Fibroblast of skin of left quadriceps (primary cell): ENCODE measurements at regions not wholly inside any gene's neighbourhood (a gene's known extent, or its start where the extent isn't known, plus 50 kb on each side); places are given as distances from the start of the nearest gene placed in this dataset.
"Not testable (repeated sequence)": the region's sequence is repeated elsewhere in the genome, so short reads cannot be mapped to it uniquely, and the experiment has no call there.

ENCODE experiments used
- DNase-seq, 2 experiments: peaks; one replicate each; pipeline ENCODE4 v3.0.0-alpha.2; 2013; ENCODE audit warnings: low read depth in 2 of 2

- DNase-seq, result no peak
Observed at GRCh38 chr21:28532446-28532845, 460.2 kb downstream of the LTN1 start.

GRCh38 chr21:28523367-28523766 lies 469.3 kb downstream of the LTN1 start:
- DNase-seq, result no peak

- DNase-seq, result peak; percentile 65 to 68
Observed at GRCh38 chr21:28522014-28522799, 470.5 kb downstream of the LTN1 start.

GRCh38 chr21:28518630-28519029 lies 474.0 kb downstream of the LTN1 start:
- DNase-seq, result no peak

- DNase-seq, result no peak
Observed at GRCh38 chr21:28516991-28517592, 475.6 kb downstream of the LTN1 start.

- peak in 1 of 2 experiments; percentile 42 for DNase-seq
Observed at GRCh38 chr21:28516021-28516420, 476.7 kb downstream of the LTN1 start.

GRCh38 chr21:28513428-28513827 lies 479.2 kb downstream of the LTN1 start:
- no peak for DNase-seq

- DNase-seq, result no peak
Observed at GRCh38 chr21:28509031-28509430, 483.6 kb downstream of the LTN1 start.

GRCh38 chr21:28508126-28508525 lies 484.6 kb downstream of the LTN1 start:
- DNase-seq, result no peak

- DNase-seq, result no peak
Observed at GRCh38 chr21:28496517-28496916, 496.2 kb downstream of the LTN1 start.

GRCh38 chr21:28492127-28492526 lies 500.6 kb downstream of the LTN1 start:
- no peak for DNase-seq

GRCh38 chr21:28489821-28490350 lies 502.8 kb downstream of the LTN1 start:
- no peak for DNase-seq

GRCh38 chr21:28489162-28489561 lies 503.5 kb downstream of the LTN1 start:
- DNase-seq, result no peak

GRCh38 chr21:28487455-28488070 lies 505.1 kb downstream of the LTN1 start:
- DNase-seq, result no peak

- DNase-seq, result peak; percentile 82 to 85
Observed at GRCh38 chr21:28485301-28486022, 507.2 kb downstream of the LTN1 start.

GRCh38 chr21:28483301-28484035 lies 509.2 kb downstream of the LTN1 start:
- no peak for DNase-seq

- no peak for DNase-seq
Observed at GRCh38 chr21:28482657-28483056, 510.0 kb downstream of the LTN1 start.

- peak; percentile 66 to 69 for DNase-seq
Observed at GRCh38 chr21:28480470-28480869, 512.2 kb downstream of the LTN1 start.

- no peak for DNase-seq
Observed at GRCh38 chr21:28473530-28474220, 519.0 kb downstream of the LTN1 start.

GRCh38 chr21:28472543-28472942 lies 520.1 kb downstream of the LTN1 start:
- DNase-seq, result not testable (repeated sequence)

- DNase-seq, result no peak
Observed at GRCh38 chr21:28464988-28465387, 527.7 kb downstream of the LTN1 start.
